H1 (cell line): ENCODE measurements at regions not wholly inside any gene's neighbourhood (a gene's known extent, or its start where the extent isn't known, plus 50 kb on each side); places are given as distances from the start of the nearest gene placed in this dataset.

ENCODE experiments used
- KDM1A ChIP-seq: fragments of 200-600, 300-600 bp; sonication (generic); IDR thresholded peaks from 2 replicates; pipeline ENCODE4 v1.7.1; 2016; ENCODE audit warnings: mild to moderate bottlenecking, low read length, borderline replicate concordance
- NRF1 ChIP-seq: IDR thresholded peaks from 2 replicates; pipeline ENCODE4 v1.6.1; 2011; ENCODE audit warnings: mild to moderate bottlenecking, low read depth, low read length, improper control_type of control experiment
- SIN3A ChIP-seq, 2 experiments: IDR thresholded peaks in 1 of 2; conservative IDR thresholded peaks in 1 of 2; 2 replicates each; pipeline ENCODE4 v1.6.1; 2011 to 2012; ENCODE audit warnings: low read length in 2 of 2, improper control_type of control experiment in 1 of 2, low read depth in 1 of 2, mild to moderate bottlenecking in 1 of 2
- SIX5 ChIP-seq: IDR thresholded peaks from 2 replicates; pipeline ENCODE4 v1.6.1; 2011; ENCODE audit warnings: mild to moderate bottlenecking, low read depth, low read length
- TBP ChIP-seq: IDR thresholded peaks from 2 replicates; pipeline ENCODE4 v1.6.1; 2011; ENCODE audit warnings: low read depth, low read length, improper control_type of control experiment

GRCh38 chr3:110349295-110349694 is 722.3 kb upstream of the NECTIN3 start (continued):
- TF ChIP-seq TBP: no peak
- no peak for TF ChIP-seq NRF1
- no peak for TF ChIP-seq SIX5
- no peak for TF ChIP-seq KDM1A
- TF ChIP-seq SIN3A (conservative IDR thresholded peaks at IDR 0.05 in 1 of 2, IDR thresholded peaks at IDR 0.05 in 1 of 2; ENCODE audit: low read depth in 1 of 2, low read length in 2 of 2): no peak
